Body of pancreas (tissue), 4 donors: ENCODE measurements at regions not wholly inside any gene's neighbourhood (a gene's known extent, or its start where the extent isn't known, plus 50 kb on each side); places are given as distances from the start of the nearest gene placed in this dataset.

Experiments
- POLR2A ChIP-seq, 3 donors: fragments of 450-650 bp; IDR thresholded peaks; one replicate each; pipeline ENCODE4 v1.6.1; 2016; ENCODE audit warnings: antibody characterized with exemption in 3 of 3, mild to moderate bottlenecking in 2 of 3
- TF ChIP-seq, protein P1 (sequence below), 7 experiments: fragments of 450-650 bp in 4 of 7; fragments of 200-600 bp in 3 of 7; sonication (generic) in 3 of 7; IDR thresholded peaks; one replicate each; pipeline ENCODE4 v1.5.1; 2016 to 2019; ENCODE audit warnings: antibody characterized with exemption in 7 of 7

DNA sequence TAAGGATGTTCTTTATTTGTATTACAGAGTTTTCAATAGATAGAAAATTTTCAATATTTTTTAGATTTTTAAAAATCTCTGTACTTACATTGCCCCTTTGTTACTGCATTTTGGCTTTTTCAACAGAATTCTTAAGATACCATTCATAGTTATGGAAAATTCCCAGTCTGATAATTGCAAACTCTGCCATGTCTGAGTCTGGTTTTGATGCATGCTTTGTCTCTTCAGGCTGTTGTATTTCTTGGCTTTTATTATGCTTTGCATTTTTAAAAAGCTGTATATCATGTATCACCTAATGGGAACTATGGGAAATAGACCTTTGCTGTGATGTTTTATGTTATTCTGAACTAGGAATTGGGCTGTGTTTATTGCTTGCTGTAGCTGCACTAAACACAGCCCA is 898.9 kb upstream of the ADGRB3 start:
- no peak for TF ChIP-seq POLR2A (IDR thresholded peaks at IDR 0.05)
- TF ChIP-seq, protein P1, sequence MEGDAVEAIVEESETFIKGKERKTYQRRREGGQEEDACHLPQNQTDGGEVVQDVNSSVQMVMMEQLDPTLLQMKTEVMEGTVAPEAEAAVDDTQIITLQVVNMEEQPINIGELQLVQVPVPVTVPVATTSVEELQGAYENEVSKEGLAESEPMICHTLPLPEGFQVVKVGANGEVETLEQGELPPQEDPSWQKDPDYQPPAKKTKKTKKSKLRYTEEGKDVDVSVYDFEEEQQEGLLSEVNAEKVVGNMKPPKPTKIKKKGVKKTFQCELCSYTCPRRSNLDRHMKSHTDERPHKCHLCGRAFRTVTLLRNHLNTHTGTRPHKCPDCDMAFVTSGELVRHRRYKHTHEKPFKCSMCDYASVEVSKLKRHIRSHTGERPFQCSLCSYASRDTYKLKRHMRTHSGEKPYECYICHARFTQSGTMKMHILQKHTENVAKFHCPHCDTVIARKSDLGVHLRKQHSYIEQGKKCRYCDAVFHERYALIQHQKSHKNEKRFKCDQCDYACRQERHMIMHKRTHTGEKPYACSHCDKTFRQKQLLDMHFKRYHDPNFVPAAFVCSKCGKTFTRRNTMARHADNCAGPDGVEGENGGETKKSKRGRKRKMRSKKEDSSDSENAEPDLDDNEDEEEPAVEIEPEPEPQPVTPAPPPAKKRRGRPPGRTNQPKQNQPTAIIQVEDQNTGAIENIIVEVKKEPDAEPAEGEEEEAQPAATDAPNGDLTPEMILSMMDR (IDR thresholded peaks at IDR 0.05), result no peak
